Mucosa of descending colon (tissue), 3 donors: ENCODE measurements at regions not wholly inside any gene's neighbourhood (a gene's known extent, or its start where the extent isn't known, plus 50 kb on each side); places are given as distances from the start of the nearest gene placed in this dataset.
A peak's percentile ranks its signal among the peaks of the same experiment; 100 is the strongest.

Source experiments
- ATAC-seq: fragments of 200-7000 bp; cut with Tn5 transposase; one replicate; pipeline ENCODE4 v1.9.1; 2020; ENCODE audit warnings: mild to moderate bottlenecking, moderate library complexity
- DNase-seq, 3 donors: peaks; one replicate each; pipeline ENCODE4 v3.0.0-alpha.2; 2020
- H3K36me3 ChIP-seq: fragments of 200-600 bp; one replicate; pipeline ENCODE4 v1.8.0; 2021; ENCODE audit warnings: low read depth, mild to moderate bottlenecking
- H3K4me1 ChIP-seq: fragments of 200-600 bp; one replicate; pipeline ENCODE4 v1.8.0; 2021; ENCODE audit warnings: low read depth, mild to moderate bottlenecking
- H3K4me3 ChIP-seq: fragments of 200-600 bp; one replicate; pipeline ENCODE4 v1.8.0; 2021; ENCODE audit warnings: mild to moderate bottlenecking
- H3K9me3 ChIP-seq: fragments of 200-600 bp; one replicate; pipeline ENCODE4 v1.8.0; 2021; ENCODE audit warnings: mild to moderate bottlenecking
- CTCF ChIP-seq: fragments of 200-600 bp; IDR thresholded peaks from one replicate; pipeline ENCODE4 v1.8.0; 2022; ENCODE audit warnings: antibody characterized with exemption, mild to moderate bottlenecking
- intact Hi-C, 2 donors: fragments of 100-400 bp; cut with DNase I in 1 of 2; cut with micrococcal nuclease in 1 of 2; formaldehyde crosslinking; loops; one replicate each; pipeline versions ENCODE4 v1.11.0 to v1.11.1; 2022; cut with DNase I, micrococcal nuclease
- donor health status: DM: no; HTN: no; CAD: no; lungs with moderate emphysema.
- donor health status: DM: no; HTN: no; CAD: no.
- donor health status: DM: no; HTN: yes; CAD: no.

GRCh38 chr18:23386317-23386716 lies 66.8 kb upstream of the RIOK3 start:
- Histone ChIP-seq H3K4me3 (no peak overlapping the region), H3K4me1 (no peaks in the 10 kb centered on the region), H3K9me3 (no peaks in the 10 kb centered on the region), H3K36me3 (no peaks in the 10 kb centered on the region)
- peak; percentile 16 for ATAC-seq
- DNase-seq: no peak
- intact Hi-C loops: no loop called here
- TF ChIP-seq CTCF: no peak

DNA sequence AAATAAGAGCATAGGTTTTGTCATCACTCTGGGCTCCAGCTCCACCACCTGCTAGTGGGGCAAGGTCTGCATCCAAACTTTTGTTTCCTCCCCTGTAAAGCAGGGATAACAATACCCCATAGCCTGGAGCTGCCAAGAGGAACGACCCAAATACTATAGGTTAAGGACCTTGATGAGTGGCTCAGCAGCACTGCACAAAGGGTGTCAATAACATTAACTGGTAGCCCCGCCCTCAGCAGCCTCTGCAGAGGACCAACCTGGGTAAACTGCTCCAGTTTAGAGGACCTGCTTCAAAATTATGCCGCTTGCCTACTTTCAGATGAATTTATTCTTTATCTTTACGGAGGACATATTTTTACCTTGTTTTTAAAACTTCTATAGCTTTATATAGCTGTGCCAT lies 65.8 kb upstream of the RIOK3 start:
- ATAC-seq (no peak), DNase-seq (peak in 1 of 3 donors; percentile 17)
- Histone ChIP-seq H3K36me3 (no peaks in the 10 kb centered on the region), H3K9me3 (no peaks in the 10 kb centered on the region), H3K4me1 (no peaks in the 10 kb centered on the region), H3K4me3 (no peak overlapping the region)
- TF ChIP-seq CTCF: no peak
- intact Hi-C loops: no loop called here

GRCh38 chr18:23388357-23388756 lies 64.7 kb upstream of the RIOK3 start:
- intact Hi-C loops: no loop called here
- Histone ChIP-seq H3K9me3 (no peaks in the 10 kb centered on the region), H3K36me3 (no peaks in the 10 kb centered on the region), H3K4me3 (no peak overlapping the region), H3K4me1 (no peaks in the 10 kb centered on the region)
- ATAC-seq (peak; percentile 81), DNase-seq (peak in 1 of 3 donors; percentile 28)
- no peak for TF ChIP-seq CTCF

DNA sequence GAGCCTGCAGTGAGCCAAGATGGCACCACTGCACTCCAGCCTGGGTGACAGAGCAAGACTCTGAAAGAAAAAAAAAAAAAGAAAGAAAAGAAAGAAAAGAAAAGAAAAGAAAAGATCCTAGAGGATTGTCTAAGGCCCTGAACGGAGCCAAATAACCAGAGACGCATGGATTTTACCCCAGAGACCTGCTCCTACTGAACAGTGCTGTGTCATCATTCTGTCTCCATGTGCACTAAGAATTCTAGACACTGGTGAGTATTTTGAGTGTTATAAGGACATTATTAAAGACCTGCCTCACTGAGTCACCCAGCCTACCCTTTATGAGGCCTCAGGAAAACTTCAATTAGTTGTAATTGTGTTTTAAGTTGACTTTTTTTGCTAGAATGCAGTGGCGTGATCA lies 61.9 kb upstream of the RIOK3 start:
- Histone ChIP-seq H3K9me3 (no peaks in the 10 kb centered on the region), H3K4me1 (no peaks in the 10 kb centered on the region), H3K36me3 (no peaks in the 10 kb centered on the region), H3K4me3 (no peak overlapping the region)
- no peak for TF ChIP-seq CTCF
- intact Hi-C loops: no loop called here
- DNase-seq (no peak), ATAC-seq (no peak)

DNA sequence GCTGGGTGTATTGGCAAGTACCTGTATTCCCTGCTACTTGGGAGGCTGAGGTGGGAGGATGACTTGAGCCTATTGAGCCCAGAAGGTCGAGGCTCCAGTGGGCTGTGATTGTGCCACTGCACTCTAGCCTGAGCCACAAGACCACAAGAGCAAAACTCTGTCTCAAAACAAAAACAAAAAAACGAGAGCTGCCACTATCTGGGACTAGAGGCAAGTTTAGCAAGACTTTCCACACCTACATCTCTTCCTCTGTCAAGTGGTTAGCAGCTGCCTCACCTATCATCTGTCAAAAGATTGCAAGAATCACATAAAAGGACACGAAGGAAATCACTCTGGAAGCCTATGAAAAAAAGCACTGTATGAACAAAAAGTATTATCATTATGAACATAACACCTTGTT lies 55.2 kb upstream of the RIOK3 start:
- peaks cover 9% of the 10 kb centered on the region for H3K4me1 ChIP-seq
- TF ChIP-seq CTCF: no peak
- ATAC-seq: no peak
- DNase-seq: no peak
- no peaks in the 10 kb centered on the region for H3K9me3 ChIP-seq
- intact Hi-C loops: no loop called here
- no peak overlapping the region for H3K4me3 ChIP-seq
- no peaks in the 10 kb centered on the region for H3K36me3 ChIP-seq

GRCh38 chr18:23398401-23398800 lies 54.7 kb upstream of the RIOK3 start:
- intact Hi-C loops: no loop called here
- TF ChIP-seq CTCF: no peak
- Histone ChIP-seq H3K36me3 (no peaks in the 10 kb centered on the region), H3K9me3 (no peaks in the 10 kb centered on the region), H3K4me3 (no peak overlapping the region), H3K4me1 (peaks cover 9% of the 10 kb centered on the region)
- DNase-seq: no peak
- ATAC-seq: no peak
